Mononuclear cell (primary cell): ENCODE measurements at regions not wholly inside any gene's neighbourhood (a gene's known extent, or its start where the extent isn't known, plus 50 kb on each side); places are given as distances from the start of the nearest gene placed in this dataset.

ENCODE experiments used
- H3K27me3 ChIP-seq: 2 replicates; pipeline ENCODE4 v1.6.0; 2011; ENCODE audit warnings: low read length, control low read depth; ENCODE audit not compliant: insufficient read depth
- H3K4me1 ChIP-seq: 2 replicates; pipeline ENCODE4 v1.5.1; 2011; ENCODE audit warnings: mild to moderate bottlenecking, low read length, control low read depth; ENCODE audit not compliant: insufficient read depth
- H3K4me3 ChIP-seq: 2 replicates; pipeline ENCODE4 v1.5.1; 2011; ENCODE audit warnings: mild to moderate bottlenecking, low read length, moderate library complexity
- H3K9me3 ChIP-seq: 2 replicates; pipeline ENCODE4 v1.5.1; 2011; ENCODE audit warnings: low read depth, mild to moderate bottlenecking, control low read depth, low read length

GRCh38 chr3:59258550-59259260 is 208.9 kb upstream of the CFAP20DC start:
- no peaks in the 10 kb centered on the region for H3K9me3 ChIP-seq
- no peaks in the 10 kb centered on the region for H3K27me3 ChIP-seq
- no peaks in the 10 kb centered on the region for H3K4me1 ChIP-seq
- H3K4me3 ChIP-seq, result no peak overlapping the region

DNA sequence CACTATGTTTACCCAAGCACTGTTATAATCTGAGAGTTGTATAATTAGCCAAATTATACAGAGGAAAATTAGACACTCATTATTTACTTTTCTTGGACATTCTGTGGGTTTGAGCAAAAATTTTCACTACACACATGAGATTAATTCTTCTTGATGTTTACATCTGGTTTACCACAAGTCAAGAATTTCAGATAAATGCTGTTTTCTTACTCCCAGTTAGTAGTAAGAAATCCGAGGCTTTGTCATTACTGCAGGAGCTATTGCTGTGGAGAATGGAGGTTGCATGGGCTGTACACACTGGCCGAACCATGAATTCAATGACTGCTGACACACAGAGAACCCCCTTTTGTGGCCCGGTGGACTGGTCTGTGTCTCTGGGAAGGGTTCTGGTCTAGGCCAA is 207.7 kb upstream of the CFAP20DC start:
- no peaks in the 10 kb centered on the region for H3K4me1 ChIP-seq
- H3K27me3 ChIP-seq, result no peaks in the 10 kb centered on the region
- no peaks in the 10 kb centered on the region for H3K9me3 ChIP-seq
- H3K4me3 ChIP-seq, result no peak overlapping the region

DNA sequence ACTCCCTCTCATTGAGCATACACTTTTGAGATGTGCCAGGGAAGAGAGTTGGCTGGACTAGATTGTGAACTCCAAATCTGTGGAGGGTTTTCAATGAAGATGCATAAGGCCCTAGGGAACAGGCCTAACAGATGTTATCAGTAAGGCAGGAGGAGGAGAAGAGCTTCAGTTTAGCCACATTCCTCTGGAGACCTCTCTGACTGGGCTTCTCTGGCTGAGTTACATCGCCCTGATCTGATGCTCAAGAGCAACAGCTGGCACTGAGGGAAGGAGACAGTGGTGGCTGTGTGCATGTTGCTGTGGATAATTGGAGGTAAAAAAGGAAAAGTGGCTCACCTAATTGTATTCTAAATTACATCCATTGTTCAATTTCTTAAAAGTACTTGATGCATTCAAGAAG is 206.4 kb upstream of the CFAP20DC start:
- Histone ChIP-seq H3K4me1 (no peaks in the 10 kb centered on the region), H3K4me3 (no peak overlapping the region), H3K9me3 (no peaks in the 10 kb centered on the region)

GRCh38 chr3:59254976-59255375 is 205.2 kb upstream of the CFAP20DC start:
- H3K27me3 ChIP-seq, result no peaks in the 10 kb centered on the region
- no peaks in the 10 kb centered on the region for H3K9me3 ChIP-seq
- H3K4me1 ChIP-seq, result peaks cover 5% of the 10 kb centered on the region
- no peak overlapping the region for H3K4me3 ChIP-seq

More for the DNA sequence above, 206.4 kb upstream of the CFAP20DC start:
- H3K27me3 ChIP-seq, result no peaks in the 10 kb centered on the region

DNA sequence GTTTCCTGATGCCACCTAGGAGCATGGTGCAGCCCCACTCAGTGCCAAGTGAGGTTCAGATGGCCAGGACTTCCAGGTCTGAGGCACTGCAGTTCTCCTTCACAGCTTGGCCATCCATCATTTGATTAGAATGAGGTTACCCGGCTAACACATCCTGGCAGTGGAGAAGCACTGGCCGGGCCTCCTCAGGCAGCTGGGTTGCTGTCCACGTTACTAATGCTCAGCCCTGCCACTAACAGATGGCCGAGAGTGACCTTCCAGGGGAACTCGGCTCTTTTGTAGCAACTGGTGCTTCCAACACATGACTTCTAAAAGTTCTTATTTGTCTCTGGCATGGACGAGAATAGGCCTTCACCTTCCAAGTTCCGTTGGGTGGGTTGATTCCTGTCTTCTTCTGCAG is 204.6 kb upstream of the CFAP20DC start:
- Histone ChIP-seq H3K4me3 (no peak overlapping the region), H3K9me3 (no peaks in the 10 kb centered on the region), H3K4me1 (peaks cover 10% of the 10 kb centered on the region), H3K27me3 (no peaks in the 10 kb centered on the region)

- Histone ChIP-seq H3K4me1 (peaks cover 19% of the 10 kb centered on the region), H3K9me3 (no peaks in the 10 kb centered on the region), H3K27me3 (no peaks in the 10 kb centered on the region), H3K4me3 (no peak overlapping the region)
Measured at GRCh38 chr3:59253523-59253922, 203.7 kb upstream of the CFAP20DC start.

DNA sequence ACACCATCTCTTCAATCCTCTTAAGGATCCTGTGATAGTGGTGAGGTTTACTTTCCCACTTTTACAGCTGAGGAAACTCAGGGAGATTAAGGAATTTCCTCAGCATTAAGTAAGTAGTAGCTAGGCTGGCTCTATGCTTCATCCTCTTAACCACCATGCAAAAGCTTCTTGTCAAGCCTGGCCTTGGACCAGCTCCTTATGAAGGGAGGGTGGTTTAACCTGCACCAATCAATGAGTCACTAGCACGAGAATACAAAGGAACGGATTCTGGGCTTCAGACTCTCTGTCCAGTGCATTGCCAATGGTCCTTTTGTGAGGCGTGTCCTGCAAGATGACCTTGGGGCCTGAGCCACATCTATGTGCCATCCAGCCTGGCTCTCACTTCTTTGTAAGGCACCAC is 202.0 kb upstream of the CFAP20DC start:
- no peaks in the 10 kb centered on the region for H3K9me3 ChIP-seq

GRCh38 chr3:59250600-59250999 is 200.8 kb upstream of the CFAP20DC start:
- H3K27me3 ChIP-seq, result no peaks in the 10 kb centered on the region
- peaks cover 46% of the 10 kb centered on the region for H3K4me1 ChIP-seq
- H3K9me3 ChIP-seq, result no peaks in the 10 kb centered on the region
- H3K4me3 ChIP-seq, result no peak overlapping the region

More for the DNA sequence above, 202.0 kb upstream of the CFAP20DC start:
- Histone ChIP-seq H3K27me3 (no peaks in the 10 kb centered on the region), H3K4me3 (no peak overlapping the region), H3K4me1 (peaks cover 33% of the 10 kb centered on the region)

DNA sequence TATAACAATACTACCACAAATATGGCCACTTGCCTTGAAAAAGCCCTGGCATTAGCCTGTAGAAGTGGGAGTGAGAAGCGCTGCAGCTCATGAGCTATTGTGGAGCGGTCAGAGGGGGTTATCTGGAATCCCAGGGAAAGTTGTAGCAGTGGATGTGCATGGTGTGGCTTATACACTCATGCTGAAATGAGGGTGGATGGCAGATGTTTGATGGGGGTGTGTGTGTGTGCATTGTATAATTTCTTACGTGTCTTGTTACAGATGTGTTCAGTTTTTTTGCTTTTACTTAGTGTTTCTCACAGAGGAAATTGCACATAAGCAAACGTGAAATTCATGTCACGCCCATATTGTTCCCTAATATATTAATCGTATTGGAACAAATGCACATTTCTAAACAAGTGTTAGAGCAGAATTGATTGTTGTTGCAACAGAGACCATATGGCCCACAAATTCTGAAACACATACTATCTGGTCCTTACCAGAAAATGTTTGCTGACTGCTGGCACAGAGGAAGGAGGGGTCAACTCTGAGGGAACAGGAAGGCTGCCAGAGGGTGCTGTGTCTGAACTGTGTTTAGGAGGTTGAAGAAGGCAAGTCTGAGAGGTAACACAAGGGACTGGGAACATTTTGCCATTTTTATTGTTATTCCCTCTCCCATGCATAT is 200.0 kb upstream of the CFAP20DC start:
- Histone ChIP-seq H3K4me1 (peaks cover 48% of the 10 kb centered on the region), H3K4me3 (no peak overlapping the region), H3K9me3 (no peaks in the 10 kb centered on the region), H3K27me3 (no peaks in the 10 kb centered on the region)

GRCh38 chr3:59249004-59249403 is 199.2 kb upstream of the CFAP20DC start:
- H3K27me3 ChIP-seq, result no peaks in the 10 kb centered on the region
- no peaks in the 10 kb centered on the region for H3K9me3 ChIP-seq
- H3K4me1 ChIP-seq, result peaks cover 48% of the 10 kb centered on the region
- no peak overlapping the region for H3K4me3 ChIP-seq

- no peak overlapping the region for H3K4me3 ChIP-seq
Measured at GRCh38 chr3:59247402-59247841, 197.6 kb upstream of the CFAP20DC start.

GRCh38 chr3:59246719-59247401 is 197.0 kb upstream of the CFAP20DC start:
- H3K4me1 ChIP-seq, result peaks cover 48% of the 10 kb centered on the region
- no peaks in the 10 kb centered on the region for H3K9me3 ChIP-seq
- no peak overlapping the region for H3K4me3 ChIP-seq
- H3K27me3 ChIP-seq, result no peaks in the 10 kb centered on the region

More at GRCh38 chr3:59247402-59247841, 197.6 kb upstream of the CFAP20DC start:
- Histone ChIP-seq H3K4me1 (peaks cover 48% of the 10 kb centered on the region), H3K9me3 (no peaks in the 10 kb centered on the region), H3K27me3 (no peaks in the 10 kb centered on the region)

DNA sequence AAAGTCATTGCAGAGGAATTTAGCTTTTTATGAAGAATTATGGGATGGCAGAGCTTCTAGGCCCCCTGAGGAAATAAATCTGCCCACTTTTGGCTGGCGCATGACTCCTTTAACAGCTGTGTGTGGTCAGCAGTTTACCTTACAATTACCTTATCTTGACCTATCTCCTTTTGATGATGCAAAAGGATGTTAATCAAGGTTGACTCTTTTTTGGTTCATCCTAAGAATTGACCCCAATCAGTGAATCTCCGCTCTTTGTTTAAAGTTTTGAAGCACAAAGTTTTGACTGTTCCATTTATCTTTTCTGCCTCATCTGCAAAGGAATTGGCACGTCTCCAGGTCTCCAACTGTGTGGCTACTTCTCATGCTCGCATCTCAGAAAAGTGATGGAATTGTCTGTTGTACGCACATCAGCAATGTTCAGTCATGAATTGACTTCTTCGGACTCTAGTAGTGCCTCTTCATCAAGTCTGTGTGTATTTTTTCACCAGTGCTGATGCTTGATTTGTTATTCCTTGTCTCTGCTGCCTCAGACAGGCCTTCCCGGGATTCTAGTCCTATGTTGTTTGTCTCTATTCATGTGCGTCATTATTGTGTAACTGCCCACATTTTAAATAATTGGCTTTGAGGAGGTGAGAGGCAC is 196.2 kb upstream of the CFAP20DC start:
- Histone ChIP-seq H3K4me3 (no peak overlapping the region), H3K27me3 (no peaks in the 10 kb centered on the region), H3K4me1 (peaks cover 49% of the 10 kb centered on the region), H3K9me3 (no peaks in the 10 kb centered on the region)

GRCh38 chr3:59245300-59245858 is 195.6 kb upstream of the CFAP20DC start:
- no peaks in the 10 kb centered on the region for H3K9me3 ChIP-seq
- no peaks in the 10 kb centered on the region for H3K27me3 ChIP-seq
- peaks cover 54% of the 10 kb centered on the region for H3K4me1 ChIP-seq
- no peak overlapping the region for H3K4me3 ChIP-seq

- H3K27me3 ChIP-seq, result no peaks in the 10 kb centered on the region
- H3K4me1 ChIP-seq, result peaks cover 45% of the 10 kb centered on the region
- no peak overlapping the region for H3K4me3 ChIP-seq
- H3K9me3 ChIP-seq, result no peaks in the 10 kb centered on the region
Measured at GRCh38 chr3:59244343-59244742, 194.5 kb upstream of the CFAP20DC start.
